ENCODE measurements at regions not wholly inside any gene's neighbourhood (a gene's known extent, or its start where the extent isn't known, plus 50 kb on each side); places are given as distances from the start of the nearest gene placed in this dataset.

DNA sequence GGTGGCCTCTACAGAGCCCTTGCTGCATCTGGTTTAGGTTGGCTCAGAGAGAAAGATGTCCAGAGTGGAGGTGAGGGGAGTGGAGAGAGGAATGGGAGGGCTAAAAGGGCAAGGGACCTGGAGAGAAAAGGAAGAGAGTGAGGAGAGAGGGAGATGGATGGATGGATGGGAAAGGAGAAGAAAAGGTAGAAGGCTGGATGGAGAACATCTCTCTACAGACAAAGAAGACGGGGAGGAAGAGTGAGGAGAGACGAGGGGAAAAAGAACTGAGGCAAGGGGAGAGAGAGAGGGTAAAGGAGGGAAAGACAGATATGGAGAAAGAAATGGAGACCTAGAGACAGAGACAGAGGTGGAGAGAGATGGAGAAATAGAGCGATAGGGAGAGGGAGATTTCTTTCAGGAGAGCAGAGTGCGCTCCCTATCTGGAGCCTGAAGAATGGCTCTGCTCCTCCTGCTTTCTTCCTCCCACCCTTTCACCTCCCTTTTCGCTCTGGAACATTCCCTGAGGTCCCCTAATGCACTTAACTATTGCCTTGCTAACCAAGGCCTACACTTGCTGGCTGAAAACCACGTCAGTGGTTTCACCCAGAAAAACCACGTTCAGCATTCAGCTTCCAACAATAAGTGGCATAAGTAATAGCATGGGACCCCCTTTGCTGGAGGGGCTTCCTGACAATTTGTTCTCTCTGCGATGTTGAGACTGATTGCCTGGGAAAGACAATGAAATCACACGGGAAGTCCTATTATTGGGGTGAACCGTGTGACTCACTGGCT, 286.3 kb downstream of the CDH26 start:
- no peak for DNase-seq (ENCODE audit: low spot score)

- DNase-seq (ENCODE audit: low spot score): no peak
Observed at GRCh38 chr20:60246751-60247150, 288.5 kb downstream of the CDH26 start.

DNA sequence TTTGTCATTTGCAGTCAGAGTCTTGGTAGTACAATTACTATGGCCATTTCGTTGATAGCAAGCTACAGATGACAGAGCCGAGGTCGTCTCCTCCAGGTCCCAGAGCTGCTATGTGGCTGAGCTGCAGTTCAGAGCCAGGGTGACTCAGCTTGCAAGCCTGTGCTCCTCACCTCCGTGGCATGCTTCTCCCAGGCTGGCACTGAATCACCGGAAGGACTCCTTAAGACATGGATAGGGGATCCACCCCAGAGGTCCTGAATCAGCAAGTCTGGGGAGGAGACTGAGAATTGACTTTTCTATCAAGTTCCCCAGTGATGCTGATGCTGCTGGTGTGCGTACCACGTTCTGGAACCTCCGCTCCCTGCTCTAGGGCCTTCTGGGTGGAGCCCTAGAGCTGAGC, 291.2 kb downstream of the CDH26 start:
- DNase-seq (ENCODE audit: low spot score): no peak

GRCh38 chr20:60250251-60250650, 292.0 kb downstream of the CDH26 start:
- DNase-seq (ENCODE audit: low spot score): no peak

GRCh38 chr20:60252866-60253265, 294.6 kb downstream of the CDH26 start:
- no peak for DNase-seq (ENCODE audit: low spot score)

- no peak for DNase-seq (ENCODE audit: low spot score)
Observed at GRCh38 chr20:60253471-60253870, 295.2 kb downstream of the CDH26 start.

GRCh38 chr20:60254901-60255411, 296.7 kb downstream of the CDH26 start:
- DNase-seq (ENCODE audit: low spot score): no peak

GRCh38 chr20:60255415-60255814, 297.2 kb downstream of the CDH26 start:
- DNase-seq (ENCODE audit: low spot score): no peak

- no peak for DNase-seq (ENCODE audit: low spot score)
Observed at GRCh38 chr20:60255866-60256265, 297.6 kb downstream of the CDH26 start.

GRCh38 chr20:60256811-60257210, 298.6 kb downstream of the CDH26 start:
- DNase-seq (ENCODE audit: low spot score): no peak

DNA sequence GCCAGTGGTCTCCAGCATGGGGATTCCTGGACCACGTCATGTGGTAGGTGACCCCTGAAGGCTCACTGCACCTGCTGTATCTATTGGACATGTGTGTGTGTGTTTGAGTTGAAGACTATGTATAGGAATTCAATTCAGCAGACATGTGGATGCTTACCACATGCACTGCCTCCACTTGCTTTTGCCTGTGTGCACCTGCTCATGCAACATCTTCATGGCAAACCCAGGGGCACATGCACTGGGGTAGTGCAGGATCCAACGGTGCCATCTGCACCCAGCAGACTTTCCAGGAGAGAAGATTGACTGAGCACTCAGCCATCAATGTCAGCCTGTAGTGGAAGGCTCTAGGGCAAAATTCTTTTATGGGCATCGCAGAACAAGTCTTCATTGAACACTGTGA, 299.4 kb downstream of the CDH26 start:
- no peak for DNase-seq (ENCODE audit: low spot score)

- DNase-seq (ENCODE audit: low spot score): no peak
Observed at GRCh38 chr20:60258255-60258863, 300.1 kb downstream of the CDH26 start.

- DNase-seq (ENCODE audit: low spot score): no peak
Observed at GRCh38 chr20:60261333-60261732, 303.1 kb downstream of the CDH26 start.

DNA sequence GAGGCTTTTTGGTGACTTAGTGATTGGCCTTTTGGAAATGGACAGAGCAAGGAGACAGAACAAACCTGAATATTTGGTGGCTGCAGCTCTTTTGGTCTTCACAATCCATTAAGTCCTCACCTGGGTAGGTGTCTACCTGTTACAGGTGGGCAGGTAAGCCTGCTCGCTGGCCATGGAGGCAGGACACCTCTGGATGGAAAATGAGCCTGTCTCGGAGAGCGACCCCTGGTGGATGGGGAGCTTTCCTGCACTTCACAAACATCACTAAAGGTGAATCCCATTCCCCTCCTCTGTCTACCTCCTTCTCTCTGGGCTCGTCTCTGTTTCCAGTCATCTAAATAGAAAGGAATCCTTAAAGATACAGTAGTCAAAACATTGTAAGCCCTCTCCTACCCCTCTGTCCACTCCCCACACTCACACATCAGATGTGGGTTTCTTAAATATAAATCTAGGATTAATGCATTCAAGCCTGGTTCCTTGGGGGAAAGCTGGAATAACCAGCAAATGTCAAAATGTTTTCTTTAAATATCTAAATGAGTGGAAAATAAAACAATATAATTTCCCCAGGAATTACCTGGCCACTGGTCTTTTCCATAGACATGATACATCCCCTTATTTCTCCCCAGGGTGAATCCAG, 304.9 kb downstream of the CDH26 start:
- DNase-seq (ENCODE audit: low spot score): no peak

GRCh38 chr20:60263725-60264709, 305.8 kb downstream of the CDH26 start:
- DNase-seq (ENCODE audit: low spot score): no peak

DNA sequence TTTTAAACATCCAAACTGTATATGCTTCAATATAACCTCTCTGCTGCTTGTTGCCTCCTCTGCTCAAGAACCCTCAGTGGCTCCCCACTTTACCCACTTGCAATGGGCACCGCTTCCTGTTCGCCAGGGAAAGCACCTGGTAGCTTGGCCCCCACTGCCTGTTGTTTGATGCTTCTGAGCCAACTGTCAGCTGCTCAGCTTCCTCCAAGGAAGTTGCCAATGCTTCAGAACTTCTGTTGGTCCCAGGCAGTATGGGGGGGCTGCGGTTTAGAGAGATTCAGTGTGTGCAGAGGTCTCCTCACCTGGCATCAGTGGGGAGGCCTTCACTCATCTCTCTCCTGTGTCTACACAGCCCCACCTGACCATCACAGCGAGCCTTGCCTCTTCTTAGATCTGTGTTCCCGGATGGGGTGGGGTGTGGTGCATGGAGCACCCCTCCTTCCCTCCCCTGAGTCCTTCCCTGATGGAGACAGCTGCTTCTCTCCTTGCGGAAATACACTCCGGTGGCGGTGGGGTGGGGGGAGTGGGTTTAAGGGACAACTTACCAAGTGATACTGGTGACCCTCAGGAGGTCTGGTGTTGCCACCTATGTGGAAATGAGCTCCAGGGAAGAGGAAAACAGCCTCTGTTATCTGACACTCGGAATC, 308.1 kb downstream of the CDH26 start:
- DNase-seq (ENCODE audit: low spot score): no peak

DNA sequence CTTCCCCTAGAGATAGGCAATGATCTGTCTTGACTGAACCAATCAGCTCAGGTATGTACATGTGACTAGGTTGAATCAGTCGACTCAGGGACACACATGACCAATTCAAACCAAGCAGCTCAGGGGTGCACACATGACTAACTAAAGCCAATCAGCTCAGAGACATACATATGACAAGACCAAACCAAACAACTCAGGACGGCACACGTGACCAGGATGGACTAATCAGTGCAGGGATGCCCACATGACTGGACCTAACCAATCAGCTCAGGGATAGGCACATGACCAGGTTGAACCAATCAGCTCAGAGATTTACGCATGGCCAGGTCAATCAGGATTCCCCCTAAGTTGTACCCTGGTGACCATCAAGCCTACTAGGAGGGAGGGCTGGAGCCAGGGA, 310.3 kb downstream of the CDH26 start:
- no peak for DNase-seq (ENCODE audit: low spot score)

GRCh38 chr20:60269573-60270162, 311.4 kb downstream of the CDH26 start:
- no peak for DNase-seq (ENCODE audit: low spot score)

DNA sequence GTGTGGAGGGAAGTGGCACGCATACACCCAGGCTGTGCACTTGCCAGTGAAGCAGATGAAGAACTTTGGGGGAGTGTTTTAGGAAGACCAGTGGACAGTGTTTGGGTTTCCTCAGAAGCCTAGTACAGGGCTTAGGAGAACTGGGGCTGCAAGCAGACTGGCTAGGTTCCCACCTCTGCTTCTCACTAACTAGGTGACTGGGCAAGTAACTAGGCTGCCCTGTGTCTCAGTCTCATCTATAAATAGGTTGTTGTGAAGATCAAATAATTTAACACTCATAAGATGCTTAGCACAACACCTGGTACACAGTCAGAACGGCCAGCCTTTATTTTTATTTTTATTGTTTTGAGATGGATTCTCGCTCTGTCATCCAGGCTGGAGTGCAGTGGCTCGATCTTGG, 312.1 kb downstream of the CDH26 start:
- DNase-seq (ENCODE audit: low spot score): no peak

DNA sequence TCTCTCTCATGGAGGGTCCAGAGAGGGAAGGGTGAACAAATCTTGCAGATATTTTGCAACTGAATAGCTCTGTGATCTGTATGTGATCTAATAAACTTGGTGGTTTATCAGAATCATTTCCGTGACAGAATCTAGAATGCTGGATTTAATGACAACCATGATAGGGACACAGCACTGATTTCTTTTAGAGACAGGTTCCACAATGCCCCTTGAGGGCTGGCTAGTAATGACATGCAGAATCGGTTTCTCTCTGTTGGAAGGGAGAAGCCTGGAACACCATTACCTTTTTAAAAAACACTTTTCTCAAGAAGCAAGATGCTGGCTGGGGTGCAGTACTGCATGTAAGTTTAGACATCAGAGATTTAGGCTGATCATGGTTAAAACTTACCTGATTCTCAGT, 313.4 kb downstream of the CDH26 start:
- no peak for DNase-seq (ENCODE audit: low spot score)

GRCh38 chr20:60272790-60273189, 314.6 kb downstream of the CDH26 start:
- no peak for DNase-seq (ENCODE audit: low spot score)

Data from ecto neural progenitor cell (in vitro differentiated cells).